Raji (cell line): ENCODE measurements at regions not wholly inside any gene's neighbourhood (a gene's known extent, or its start where the extent isn't known, plus 50 kb on each side); places are given as distances from the start of the nearest gene placed in this dataset.

Experiments used
- POLR2A ChIP-seq: IDR thresholded peaks from 2 replicates; pipeline ENCODE4 v1.6.1; 2011; ENCODE audit warnings: low read depth, low read length, control low read depth; ENCODE audit not compliant: insufficient read depth

DNA sequence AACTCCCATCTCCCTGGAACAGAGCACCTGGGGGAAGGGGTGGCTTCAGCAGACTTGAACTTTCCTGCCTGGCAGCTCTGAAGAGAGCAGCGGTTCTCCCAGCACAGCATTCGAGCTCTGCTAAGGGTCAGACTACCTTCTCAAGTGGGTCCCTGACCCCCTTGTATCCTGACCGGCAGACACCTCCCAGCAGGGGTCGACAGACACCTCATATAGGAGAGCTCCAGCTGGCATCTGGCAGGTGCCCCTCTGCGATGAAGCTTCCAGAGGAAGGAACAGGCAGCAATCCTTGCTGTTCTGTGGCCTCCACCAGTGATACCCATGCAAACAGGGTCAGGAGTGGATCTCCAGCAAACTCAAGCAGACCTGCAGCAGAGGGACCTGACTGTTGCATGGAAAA is 244.1 kb upstream of the RASGEF1B start:
- TF ChIP-seq POLR2A = no peak

DNA sequence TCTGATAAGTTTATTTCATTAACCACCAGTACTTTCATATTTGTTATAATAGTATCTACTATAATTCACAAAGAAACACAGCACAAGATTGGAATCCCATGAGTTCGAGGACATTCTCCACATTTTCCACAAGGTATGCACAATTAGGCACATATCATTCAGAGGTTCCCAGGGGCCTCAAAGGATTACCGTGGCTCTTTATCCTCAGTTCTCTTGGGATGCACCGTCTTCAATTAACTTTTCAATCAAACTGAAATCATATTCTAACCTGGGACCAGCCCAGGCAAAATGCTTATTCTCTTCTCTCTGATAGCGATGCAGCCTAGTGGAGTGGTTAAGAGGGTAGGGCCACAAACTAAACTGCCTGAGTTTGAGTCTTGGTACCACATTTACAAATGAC is 242.6 kb upstream of the RASGEF1B start:
- no peak for TF ChIP-seq POLR2A

DNA sequence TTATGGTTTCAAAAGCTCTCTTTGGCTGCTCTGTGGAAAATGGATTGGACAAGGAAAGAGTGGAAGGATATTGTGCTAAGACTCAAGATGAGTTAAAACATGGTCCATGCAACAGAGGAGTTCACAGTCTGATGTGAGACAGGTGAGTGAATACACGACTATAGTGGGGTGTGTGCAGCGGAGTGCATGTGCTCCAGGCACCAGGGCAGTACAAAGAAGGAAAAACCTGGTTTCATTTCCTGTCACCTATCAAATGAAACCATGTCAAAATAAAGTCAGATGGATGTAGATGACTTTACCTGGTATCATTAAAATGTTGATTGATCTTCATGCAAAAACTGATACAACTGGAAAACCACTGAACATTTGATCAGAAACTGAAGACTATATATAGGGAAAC is 241.0 kb upstream of the RASGEF1B start:
- TF ChIP-seq POLR2A = no peak

DNA sequence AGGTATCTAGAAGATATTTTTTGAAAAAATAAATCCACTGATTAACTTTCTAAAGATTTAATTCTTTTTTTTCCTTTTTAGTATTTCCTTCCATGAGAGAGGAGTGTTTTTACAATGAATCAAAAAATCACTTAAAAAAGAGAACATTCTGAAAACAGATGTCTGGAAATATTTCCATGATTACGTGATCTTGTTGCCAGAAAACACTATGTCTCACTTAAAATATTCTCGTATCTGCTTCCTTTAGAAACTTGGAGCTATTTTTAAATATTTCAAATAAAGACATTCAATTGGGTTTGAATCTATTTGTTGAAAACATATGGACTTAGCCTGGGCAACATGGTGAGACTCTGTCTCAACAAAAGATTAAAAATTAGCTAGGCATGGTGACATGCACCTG is 232.8 kb upstream of the RASGEF1B start:
- no peak for TF ChIP-seq POLR2A

DNA sequence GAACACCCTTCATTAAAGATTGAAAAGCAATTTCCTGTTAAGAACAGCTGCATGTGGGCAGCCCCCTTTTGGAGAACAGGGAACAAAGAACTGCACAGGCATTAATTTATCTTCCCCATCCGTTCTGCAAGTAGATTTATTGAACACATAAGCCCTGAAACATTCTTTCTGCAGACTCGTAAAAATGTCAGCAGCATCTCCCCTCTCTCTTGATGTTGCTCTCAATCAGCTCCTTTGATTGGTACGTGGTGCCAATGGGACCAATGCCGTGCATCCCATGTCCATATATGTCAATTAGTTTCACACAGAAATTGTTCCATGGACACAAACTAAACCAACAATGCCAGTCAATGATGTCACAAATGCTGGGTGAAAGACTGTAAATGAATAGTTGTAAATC is 228.5 kb upstream of the RASGEF1B start:
- no peak for TF ChIP-seq POLR2A

DNA sequence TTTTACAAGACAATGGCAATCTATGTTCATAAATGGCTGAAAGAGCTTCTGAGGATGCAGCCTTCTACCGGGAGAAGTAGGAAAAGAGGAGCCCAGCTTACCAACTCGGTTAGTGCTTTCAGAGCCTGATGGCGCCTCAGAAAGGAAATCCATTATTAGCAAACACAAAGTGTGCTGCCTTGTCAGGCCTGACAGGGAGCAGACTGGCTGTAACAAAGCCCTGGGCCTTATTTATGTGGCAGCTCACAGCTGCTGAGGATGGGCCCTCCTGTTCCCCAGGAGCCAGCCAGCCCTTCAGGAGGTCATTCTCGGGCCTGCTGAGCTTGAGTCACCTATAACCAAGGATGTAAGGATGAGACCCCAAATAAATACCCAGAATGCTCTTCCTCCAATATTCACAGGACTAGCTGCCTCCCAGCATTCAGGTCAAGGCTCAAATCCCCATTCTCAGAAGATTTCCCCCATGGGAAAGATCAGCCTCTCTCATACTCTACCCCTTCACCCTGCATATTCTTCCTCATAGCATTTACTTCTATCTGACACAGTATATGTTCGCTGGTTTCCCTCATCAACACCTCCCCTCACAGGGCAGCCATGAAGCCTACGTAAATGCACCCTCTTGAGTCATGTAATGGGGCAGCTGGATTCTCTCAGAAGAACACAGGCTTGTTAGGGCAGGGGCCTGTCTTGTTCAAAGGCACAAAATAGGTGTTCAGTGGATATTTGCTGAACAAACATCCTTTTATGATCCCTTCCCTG is 227.0 kb upstream of the RASGEF1B start:
- TF ChIP-seq POLR2A = no peak

DNA sequence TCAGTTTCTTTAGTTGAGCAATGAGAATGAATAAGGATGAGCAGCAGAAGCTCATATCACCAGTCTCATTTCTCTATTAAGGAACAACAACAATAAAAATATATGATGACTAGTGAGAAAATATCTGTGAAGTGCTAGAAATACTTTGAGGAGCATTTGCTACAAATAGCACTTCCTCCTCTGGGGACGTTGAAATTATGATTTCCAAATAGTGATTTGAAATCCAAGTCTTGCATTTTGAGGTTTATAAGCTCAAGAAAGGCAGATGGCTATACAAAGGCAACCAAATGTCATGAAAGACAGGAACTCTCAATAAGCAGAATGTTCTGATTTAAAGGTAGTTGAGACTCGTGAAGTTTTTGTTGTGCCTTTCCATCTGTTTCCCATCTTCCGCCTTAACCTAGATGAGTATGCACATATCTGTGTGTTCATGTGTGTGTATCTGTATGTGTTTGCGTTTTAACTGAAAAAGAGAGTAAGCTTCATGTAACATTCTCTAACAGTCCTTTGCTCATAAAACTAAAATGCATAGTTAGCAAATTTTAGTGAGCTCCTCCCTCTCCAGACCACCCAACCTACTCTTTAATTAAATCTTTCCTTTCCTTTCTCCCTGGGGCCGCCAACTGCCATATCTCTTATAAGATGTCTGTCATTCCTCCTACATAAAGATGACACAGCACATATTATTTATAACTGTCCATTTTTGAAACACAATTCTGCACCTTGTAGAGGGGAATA is 222.6 kb upstream of the RASGEF1B start:
- no peak for TF ChIP-seq POLR2A

DNA sequence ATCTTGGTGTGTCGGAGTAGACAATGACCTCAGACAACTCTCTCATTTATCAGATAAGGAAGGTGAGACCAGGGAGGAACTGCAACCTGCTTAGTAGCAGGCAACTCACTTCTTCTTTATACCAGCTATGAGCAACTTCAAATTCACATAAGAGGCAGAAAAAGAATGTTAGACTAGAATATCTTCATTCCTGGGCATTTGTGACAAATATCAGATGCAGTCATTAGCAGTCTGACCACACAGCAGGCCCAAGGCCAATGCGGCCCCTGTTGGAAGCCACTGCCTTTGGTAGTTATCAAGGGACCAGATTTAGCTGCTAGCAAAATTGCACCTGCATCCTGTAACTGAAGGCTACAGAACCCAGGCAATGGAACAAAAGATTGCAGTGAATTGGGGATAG is 219.2 kb upstream of the RASGEF1B start:
- TF ChIP-seq POLR2A = no peak

DNA sequence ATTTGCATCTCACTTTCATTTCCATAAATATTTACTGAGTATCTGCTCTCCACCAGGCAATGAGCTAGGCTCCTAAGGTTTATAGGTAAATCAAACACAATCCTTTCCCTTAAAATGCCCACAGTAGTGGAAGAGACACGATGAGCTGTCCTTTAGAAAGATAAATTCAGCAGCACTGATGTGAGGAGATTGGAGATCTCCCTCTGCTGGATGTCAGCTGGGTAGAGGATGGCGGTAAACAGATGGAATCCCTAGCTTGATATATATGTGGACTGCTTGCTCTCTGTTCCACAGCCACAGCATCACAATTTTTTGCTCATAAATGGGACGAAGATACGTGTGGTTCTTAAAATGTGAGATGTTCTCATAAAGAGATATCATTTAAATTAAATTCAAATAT is 216.4 kb upstream of the RASGEF1B start:
- TF ChIP-seq POLR2A = no peak

DNA sequence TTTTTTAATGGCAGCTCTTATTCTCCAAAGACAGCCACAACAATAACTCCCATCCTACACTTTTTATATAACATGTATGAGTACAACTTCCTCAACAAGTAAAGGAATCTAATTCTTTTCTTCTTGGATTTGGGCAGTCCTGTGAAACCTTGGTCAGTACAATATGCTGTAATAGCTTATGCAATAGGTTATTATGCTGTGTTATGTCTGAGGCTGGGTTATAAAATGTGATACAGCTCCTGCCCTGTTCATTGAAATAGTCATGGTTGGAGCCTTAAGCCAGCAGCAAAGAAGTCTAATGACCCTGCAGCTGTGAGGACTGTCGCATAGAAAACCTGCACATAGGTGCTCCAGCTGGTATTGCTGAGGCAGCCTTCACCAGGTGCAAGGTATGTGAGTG is 215.8 kb upstream of the RASGEF1B start:
- TF ChIP-seq POLR2A = no peak

DNA sequence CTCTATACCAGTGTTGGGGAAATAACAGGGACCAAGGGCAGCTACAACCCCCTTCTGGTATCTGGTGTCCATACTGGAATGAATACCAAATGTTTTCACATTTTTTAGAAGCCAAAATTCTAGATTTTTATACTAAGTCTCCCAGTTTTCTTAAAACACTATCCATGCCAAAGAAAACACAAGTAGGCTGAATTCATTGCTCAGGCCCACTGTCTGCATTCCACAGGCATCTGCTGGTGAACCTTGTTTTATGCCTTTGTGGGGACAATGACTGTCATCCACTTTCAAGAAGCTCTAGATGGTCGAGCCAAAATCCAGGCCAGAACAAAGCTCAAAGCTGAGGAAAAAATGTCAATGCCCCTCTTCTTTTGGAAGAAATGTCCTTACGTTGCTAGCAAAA is 213.4 kb upstream of the RASGEF1B start:
- TF ChIP-seq POLR2A = no peak

DNA sequence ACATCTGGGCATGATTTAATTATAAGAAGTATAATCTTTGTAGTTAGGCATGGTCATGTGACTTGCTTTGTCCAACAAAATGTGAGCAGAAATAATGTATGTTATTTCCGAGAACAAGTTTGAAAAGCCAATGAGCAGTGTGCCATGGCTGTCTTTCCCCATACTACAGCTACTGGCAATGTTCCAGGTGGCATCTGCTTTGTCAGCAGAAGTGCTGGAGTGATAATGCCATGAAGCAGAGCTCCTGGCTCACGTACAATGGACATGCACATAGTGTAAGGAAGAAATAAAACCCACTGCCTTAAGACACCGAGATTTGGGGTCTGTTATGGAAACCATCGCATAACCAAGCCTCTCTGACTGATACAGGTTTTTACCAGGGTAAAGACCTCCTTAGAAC is 212.6 kb upstream of the RASGEF1B start:
- no peak for TF ChIP-seq POLR2A

DNA sequence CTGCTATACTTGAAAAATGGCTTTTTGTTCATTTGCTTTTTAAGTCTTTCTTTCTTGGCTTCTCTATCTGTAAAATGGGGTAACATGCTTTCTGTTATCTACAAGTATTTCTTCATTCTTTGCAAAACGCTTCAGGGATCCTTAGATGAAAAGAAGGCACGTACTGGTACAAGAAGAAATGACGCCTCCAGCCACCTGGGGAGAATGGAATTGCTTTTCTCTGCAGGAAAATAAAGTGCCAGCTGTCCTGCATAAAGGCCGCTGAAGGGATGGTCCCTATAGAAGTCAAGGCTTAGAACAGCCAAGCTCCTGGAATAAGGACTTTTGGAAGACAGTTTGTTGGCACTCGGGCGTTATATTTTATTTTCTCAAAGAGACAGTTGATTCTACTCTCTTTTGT is 210.8 kb upstream of the RASGEF1B start:
- no peak for TF ChIP-seq POLR2A

DNA sequence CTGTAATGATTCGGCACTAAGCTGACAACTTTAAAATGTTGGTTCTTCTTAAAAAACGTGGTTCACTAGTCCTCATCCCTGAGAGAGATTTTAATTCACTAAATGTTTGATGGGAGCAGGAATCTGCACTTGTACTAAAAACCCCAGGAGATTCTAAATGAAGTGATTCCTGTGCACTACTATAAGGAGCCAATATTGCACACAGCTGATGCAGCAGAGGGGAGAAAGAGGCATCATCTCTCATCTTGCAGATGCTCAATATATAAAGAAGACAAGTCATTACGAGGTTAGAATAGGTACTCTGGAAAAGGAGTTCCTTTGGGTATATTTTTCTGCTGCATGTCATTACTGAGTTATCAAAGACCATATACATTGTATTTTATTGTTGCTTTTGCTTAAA is 207.6 kb upstream of the RASGEF1B start:
- TF ChIP-seq POLR2A = no peak

DNA sequence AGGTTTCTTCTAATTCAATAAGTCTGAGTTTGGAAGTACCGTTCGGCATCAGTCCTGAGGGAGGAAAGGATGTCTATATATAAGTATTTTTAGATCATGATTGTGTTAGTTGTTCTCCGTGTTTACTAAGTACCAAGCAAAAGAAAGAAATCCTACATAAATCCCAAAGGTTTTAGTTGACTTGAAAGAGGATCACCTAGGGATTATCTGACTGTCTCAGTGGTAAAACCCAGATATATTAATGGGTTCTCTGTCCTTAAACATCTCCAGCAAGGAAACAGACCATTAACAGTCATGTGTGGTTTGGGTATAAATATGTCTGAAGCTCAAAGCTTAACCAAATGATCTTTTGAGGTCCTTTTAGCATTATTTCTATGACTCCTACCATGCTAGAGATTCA is 207.1 kb upstream of the RASGEF1B start:
- no peak for TF ChIP-seq POLR2A

DNA sequence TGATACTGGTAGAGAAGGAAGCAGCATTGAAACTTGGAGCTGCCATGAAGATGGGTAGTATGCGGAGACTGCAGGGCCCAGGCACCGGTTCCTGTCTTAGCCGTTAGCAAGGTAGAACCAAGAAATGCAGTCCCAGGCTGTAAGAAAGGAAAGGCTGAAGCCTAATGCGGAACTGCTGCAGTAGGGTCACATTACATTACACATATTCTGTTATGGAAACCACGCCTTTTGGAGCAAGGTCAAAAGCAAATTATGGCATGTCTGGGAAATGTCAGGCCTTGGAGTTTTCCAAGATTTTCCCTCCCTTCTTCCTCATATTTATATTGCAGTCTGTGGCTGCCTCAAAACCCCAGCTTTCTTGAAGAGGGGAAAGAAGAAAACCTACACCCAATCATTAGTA is 204.8 kb upstream of the RASGEF1B start:
- no peak for TF ChIP-seq POLR2A
